GM13977 (cell line): ENCODE measurements at regions not wholly inside any gene's neighbourhood (a gene's known extent, or its start where the extent isn't known, plus 50 kb on each side); places are given as distances from the start of the nearest gene placed in this dataset.

Source experiments
- DNase-seq: peaks from one replicate; pipeline ENCODE4 v3.0.0; 2012; ENCODE audit warnings: low spot score
- in situ Hi-C: fragments of 300-500 bp; cut with MboI; formaldehyde crosslinking; loops from one replicate; pipeline ENCODE4 v1.12.0; 2022; ENCODE audit warnings: low sequenced_read_pairs, low pct_unique_long_range_greater_than_20kb, mixed read lengths, inconsistent platforms; ENCODE audit not compliant: unreplicated experiment
- TF ChIP-seq, protein P1 (sequence below): IDR thresholded peaks from 2 replicates; pipeline ENCODE4 v1.5.1; 2012; ENCODE audit warnings: mild to moderate bottlenecking, control low read depth; ENCODE audit not compliant: insufficient read depth; ENCODE audit errors: extremely low read depth, missing control alignments

DNA sequence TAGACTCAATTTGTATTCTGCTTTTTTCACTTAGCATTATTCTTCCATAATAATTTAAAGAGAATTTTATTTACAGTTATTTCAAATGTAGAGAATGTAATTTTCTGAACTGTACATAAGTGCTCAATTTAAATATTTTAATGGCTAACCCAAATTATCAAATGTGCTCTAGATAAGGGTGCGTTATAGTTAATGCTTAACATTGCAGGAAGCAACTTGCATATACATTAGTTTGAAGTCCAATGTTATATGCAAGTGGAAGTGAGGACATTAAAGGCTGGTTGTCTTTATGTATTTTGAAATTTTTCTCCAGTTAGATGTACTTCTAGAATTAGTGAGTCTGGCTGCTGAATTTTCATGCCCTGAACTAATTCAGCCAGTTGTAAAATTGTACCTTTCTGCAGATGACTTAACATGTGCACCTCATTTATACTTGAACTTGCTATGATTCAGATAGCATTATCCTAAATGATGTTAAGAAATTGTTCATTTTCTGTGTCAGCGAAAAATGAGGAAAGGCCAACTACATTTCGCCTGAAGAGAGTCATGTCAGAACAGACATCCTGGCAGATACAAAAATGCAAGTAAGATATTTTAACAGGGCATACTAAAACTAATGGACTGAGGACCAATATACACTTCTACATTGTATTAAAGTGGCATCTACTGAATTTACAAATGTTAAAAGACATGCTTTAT lies 59.2 kb upstream of the GAREM1 start:
- TF ChIP-seq, protein P1, sequence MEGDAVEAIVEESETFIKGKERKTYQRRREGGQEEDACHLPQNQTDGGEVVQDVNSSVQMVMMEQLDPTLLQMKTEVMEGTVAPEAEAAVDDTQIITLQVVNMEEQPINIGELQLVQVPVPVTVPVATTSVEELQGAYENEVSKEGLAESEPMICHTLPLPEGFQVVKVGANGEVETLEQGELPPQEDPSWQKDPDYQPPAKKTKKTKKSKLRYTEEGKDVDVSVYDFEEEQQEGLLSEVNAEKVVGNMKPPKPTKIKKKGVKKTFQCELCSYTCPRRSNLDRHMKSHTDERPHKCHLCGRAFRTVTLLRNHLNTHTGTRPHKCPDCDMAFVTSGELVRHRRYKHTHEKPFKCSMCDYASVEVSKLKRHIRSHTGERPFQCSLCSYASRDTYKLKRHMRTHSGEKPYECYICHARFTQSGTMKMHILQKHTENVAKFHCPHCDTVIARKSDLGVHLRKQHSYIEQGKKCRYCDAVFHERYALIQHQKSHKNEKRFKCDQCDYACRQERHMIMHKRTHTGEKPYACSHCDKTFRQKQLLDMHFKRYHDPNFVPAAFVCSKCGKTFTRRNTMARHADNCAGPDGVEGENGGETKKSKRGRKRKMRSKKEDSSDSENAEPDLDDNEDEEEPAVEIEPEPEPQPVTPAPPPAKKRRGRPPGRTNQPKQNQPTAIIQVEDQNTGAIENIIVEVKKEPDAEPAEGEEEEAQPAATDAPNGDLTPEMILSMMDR, result no peak
- DNase-seq, result no peak
- in situ Hi-C loops, result no loop called here

DNA sequence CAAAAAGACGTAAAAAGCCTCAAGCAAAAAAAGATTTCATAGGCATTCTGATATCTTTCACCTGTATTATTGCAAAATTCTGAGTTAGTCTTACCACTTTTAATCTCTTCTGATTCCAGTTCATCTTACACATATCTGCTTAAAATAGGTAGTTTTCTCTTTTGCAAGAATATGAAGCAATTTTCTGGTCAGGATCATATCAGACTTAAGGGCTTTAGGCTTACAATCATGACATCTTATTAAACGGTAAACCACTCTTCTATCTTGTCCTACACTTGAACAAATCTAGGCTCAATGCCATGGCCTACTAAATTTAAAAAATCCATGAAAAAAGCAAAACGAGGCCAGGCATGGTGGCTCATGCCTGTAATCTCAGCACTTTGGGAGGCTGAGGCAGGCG lies 50.1 kb upstream of the GAREM1 start:
- TF ChIP-seq, protein P1, result no peak
- in situ Hi-C loops, result no loop called here
- DNase-seq, result no peak
